HG02852 (cell line): ENCODE measurements at regions not wholly inside any gene's neighbourhood (a gene's known extent, or its start where the extent isn't known, plus 50 kb on each side); places are given as distances from the start of the nearest gene placed in this dataset.

Source experiments
- ATAC-seq: cut with Tn5 transposase; IDR thresholded peaks from one replicate; pipeline ENCODE4 v1.9.1; 2021; ENCODE audit warnings: mild to moderate bottlenecking, moderate library complexity; ENCODE audit not compliant: unreplicated experiment

GRCh38 chr7:25762511-25763462, 389.2 kb upstream of the NFE2L3 start:
- ATAC-seq: no peak

- no peak for ATAC-seq
Measured at GRCh38 chr7:25763463-25763860, 388.5 kb upstream of the NFE2L3 start.

GRCh38 chr7:25765110-25765655, 386.8 kb upstream of the NFE2L3 start:
- ATAC-seq: no peak

GRCh38 chr7:25770235-25770634, 381.8 kb upstream of the NFE2L3 start:
- no peak for ATAC-seq

GRCh38 chr7:25770670-25771069, 381.3 kb upstream of the NFE2L3 start:
- ATAC-seq: no peak

GRCh38 chr7:25771491-25771890, 380.5 kb upstream of the NFE2L3 start:
- ATAC-seq: no peak

GRCh38 chr7:25772802-25773201, 379.2 kb upstream of the NFE2L3 start:
- ATAC-seq: no peak

- ATAC-seq: no peak
Measured at GRCh38 chr7:25774675-25775074, 377.3 kb upstream of the NFE2L3 start.

GRCh38 chr7:25775570-25775969, 376.4 kb upstream of the NFE2L3 start:
- ATAC-seq: no peak

- ATAC-seq: no peak
Measured at GRCh38 chr7:25775999-25776743, 375.8 kb upstream of the NFE2L3 start.

- ATAC-seq: no peak
Measured at GRCh38 chr7:25776744-25777123, 375.3 kb upstream of the NFE2L3 start.

- no peak for ATAC-seq
Measured at GRCh38 chr7:25777969-25778708, 373.9 kb upstream of the NFE2L3 start.

- no peak for ATAC-seq
Measured at GRCh38 chr7:25779002-25779546, 372.9 kb upstream of the NFE2L3 start.

- ATAC-seq: no peak
Measured at GRCh38 chr7:25780904-25781303, 371.1 kb upstream of the NFE2L3 start.

- no peak for ATAC-seq
Measured at GRCh38 chr7:25781704-25782103, 370.3 kb upstream of the NFE2L3 start.

GRCh38 chr7:25786936-25787335, 365.1 kb upstream of the NFE2L3 start:
- no peak for ATAC-seq

GRCh38 chr7:25787336-25787735, 364.7 kb upstream of the NFE2L3 start:
- ATAC-seq: no peak

GRCh38 chr7:25788371-25788770, 363.6 kb upstream of the NFE2L3 start:
- ATAC-seq: no peak

GRCh38 chr7:25788961-25789620, 362.9 kb upstream of the NFE2L3 start:
- ATAC-seq: no peak
